Osteocyte (in vitro differentiated cells): ENCODE measurements at regions not wholly inside any gene's neighbourhood (a gene's known extent, or its start where the extent isn't known, plus 50 kb on each side); places are given as distances from the start of the nearest gene placed in this dataset.

Experiments used
- DNase-seq: peaks from one replicate; pipeline ENCODE4 v3.0.0; 2021; ENCODE audit warnings: mixed read lengths; ENCODE audit not compliant: unreplicated experiment; ENCODE audit errors: extremely low spot score
- H3K27ac Mint-ChIP-seq: one replicate; pipeline ENCODE4 v1.8.0; 2021; ENCODE audit warnings: mild to moderate bottlenecking, mixed read lengths; ENCODE audit not compliant: unreplicated experiment
- H3K27me3 Mint-ChIP-seq: one replicate; pipeline ENCODE4 v1.8.0; 2021; ENCODE audit warnings: mixed read lengths; ENCODE audit not compliant: unreplicated experiment
- H3K36me3 Mint-ChIP-seq: one replicate; pipeline ENCODE4 v1.8.0; 2021; ENCODE audit warnings: mixed read lengths; ENCODE audit not compliant: unreplicated experiment
- H3K4me1 Mint-ChIP-seq: one replicate; pipeline ENCODE4 v1.8.0; 2021; ENCODE audit warnings: mixed read lengths; ENCODE audit not compliant: unreplicated experiment
- H3K4me3 Mint-ChIP-seq: one replicate; pipeline ENCODE4 v1.8.0; 2021; ENCODE audit warnings: mild to moderate bottlenecking, moderate library complexity, mixed read lengths; ENCODE audit not compliant: unreplicated experiment
- H3K9me3 Mint-ChIP-seq: one replicate; pipeline ENCODE4 v1.8.0; 2021; ENCODE audit warnings: mixed read lengths; ENCODE audit not compliant: unreplicated experiment
- TF ChIP-seq, protein P1 (sequence below): fragments of 200-600 bp; sonication (generic); IDR thresholded peaks from 2 replicates; pipeline ENCODE4 v1.5.0; 2021; ENCODE audit warnings: antibody characterized with exemption, mild to moderate bottlenecking, moderate library complexity

DNA sequence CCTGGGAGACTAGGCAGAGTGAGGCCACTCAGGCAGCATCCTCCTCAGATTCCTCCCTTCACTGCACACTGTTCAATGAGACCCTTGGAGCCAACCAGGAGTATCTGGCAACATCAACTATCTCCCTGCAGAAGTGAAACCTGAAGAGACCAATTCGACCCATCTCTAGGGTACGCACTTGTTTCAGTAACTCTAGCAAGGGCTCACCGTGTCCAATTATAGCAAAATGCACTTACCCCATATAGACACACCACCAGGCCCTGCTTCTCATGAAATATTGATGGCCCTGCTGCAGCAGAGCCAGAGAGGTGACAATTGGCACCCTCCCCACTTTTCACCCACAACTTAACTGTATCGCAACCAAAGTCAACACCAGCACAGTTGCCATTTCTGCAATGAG is 196.1 kb upstream of the IGF1R start:
- H3K27me3 Mint-ChIP-seq, result peaks cover 29% of the 10 kb centered on the region
- H3K27ac Mint-ChIP-seq, result no peak overlapping the region
- H3K36me3 Mint-ChIP-seq, result no peaks in the 10 kb centered on the region
- DNase-seq, result no peak
- H3K9me3 Mint-ChIP-seq, result peaks cover 14% of the 10 kb centered on the region
- H3K4me3 Mint-ChIP-seq, result no peak overlapping the region
- H3K4me1 Mint-ChIP-seq, result no peaks in the 10 kb centered on the region
- TF ChIP-seq, protein P1, sequence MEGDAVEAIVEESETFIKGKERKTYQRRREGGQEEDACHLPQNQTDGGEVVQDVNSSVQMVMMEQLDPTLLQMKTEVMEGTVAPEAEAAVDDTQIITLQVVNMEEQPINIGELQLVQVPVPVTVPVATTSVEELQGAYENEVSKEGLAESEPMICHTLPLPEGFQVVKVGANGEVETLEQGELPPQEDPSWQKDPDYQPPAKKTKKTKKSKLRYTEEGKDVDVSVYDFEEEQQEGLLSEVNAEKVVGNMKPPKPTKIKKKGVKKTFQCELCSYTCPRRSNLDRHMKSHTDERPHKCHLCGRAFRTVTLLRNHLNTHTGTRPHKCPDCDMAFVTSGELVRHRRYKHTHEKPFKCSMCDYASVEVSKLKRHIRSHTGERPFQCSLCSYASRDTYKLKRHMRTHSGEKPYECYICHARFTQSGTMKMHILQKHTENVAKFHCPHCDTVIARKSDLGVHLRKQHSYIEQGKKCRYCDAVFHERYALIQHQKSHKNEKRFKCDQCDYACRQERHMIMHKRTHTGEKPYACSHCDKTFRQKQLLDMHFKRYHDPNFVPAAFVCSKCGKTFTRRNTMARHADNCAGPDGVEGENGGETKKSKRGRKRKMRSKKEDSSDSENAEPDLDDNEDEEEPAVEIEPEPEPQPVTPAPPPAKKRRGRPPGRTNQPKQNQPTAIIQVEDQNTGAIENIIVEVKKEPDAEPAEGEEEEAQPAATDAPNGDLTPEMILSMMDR, result no peak

DNA sequence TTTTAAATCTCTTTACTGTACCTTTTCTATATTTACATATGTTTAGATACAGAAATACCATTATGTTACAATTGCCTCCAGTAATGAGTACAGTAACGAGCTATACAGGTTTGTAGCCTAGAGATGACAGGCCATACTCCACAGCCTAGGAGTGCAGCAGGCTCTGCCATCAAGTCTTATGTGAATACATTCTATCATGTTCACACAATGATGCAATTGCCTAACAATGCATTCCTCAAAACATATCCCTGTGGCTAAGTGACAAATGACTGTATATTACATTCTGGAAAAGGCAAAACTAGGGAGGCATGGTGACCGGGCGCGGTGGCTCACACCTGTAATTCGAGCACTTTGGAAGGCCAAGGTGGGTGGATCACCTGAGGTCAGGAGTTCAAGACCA is 192.4 kb upstream of the IGF1R start:
- Mint-ChIP-seq H3K4me3 (no peak overlapping the region), H3K27me3 (peaks cover 30% of the 10 kb centered on the region), H3K9me3 (no peaks in the 10 kb centered on the region), H3K4me1 (no peaks in the 10 kb centered on the region), H3K36me3 (no peaks in the 10 kb centered on the region), H3K27ac (no peak overlapping the region)
- DNase-seq, result no peak
- TF ChIP-seq, protein P1, result no peak

DNA sequence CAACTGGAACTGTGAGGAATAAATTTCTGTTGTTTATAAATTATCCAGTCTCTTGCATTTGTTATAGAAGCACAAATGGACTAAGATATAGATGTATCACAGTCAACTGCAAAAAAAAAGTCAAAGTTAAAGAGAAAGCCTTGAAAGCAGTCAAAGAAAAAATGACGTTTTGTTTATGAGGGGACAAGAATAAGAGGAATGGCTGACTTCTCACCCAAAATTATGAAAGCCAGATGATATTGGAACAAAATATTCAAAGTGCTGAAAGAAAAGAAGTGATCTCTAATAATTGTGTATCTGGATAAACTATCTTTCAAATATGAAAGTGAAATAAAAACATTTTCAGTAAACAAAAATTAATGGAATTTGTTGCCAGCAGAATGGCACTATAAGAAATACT is 171.8 kb upstream of the IGF1R start:
- TF ChIP-seq, protein P1, result no peak
- Mint-ChIP-seq H3K27me3 (peaks cover 15% of the 10 kb centered on the region), H3K27ac (no peak overlapping the region), H3K36me3 (peaks cover 2% of the 10 kb centered on the region), H3K9me3 (peaks cover 27% of the 10 kb centered on the region), H3K4me3 (no peak overlapping the region), H3K4me1 (no peaks in the 10 kb centered on the region)
- no peak for DNase-seq

DNA sequence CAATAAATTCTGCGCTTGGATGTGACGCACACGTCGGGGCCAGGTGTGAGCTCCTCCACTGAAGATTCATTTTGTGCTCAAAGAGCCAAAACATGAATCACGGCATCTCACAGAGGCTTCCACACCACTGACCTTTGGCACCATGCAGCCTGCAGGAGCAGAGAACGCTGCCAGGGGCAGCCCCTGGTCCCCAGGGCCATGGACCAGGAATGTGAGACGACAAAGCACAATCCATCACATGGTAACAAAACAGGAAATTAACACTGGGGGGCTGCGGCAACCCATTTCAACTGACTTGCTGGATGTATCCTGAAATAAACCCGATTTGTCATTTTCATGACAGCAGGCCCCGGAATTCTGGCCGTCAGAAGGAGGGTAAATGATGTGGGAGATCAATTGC is 167.5 kb upstream of the IGF1R start:
- H3K36me3 Mint-ChIP-seq, result peaks cover 2% of the 10 kb centered on the region
- H3K27ac Mint-ChIP-seq, result no peak overlapping the region
- no peak for DNase-seq
- TF ChIP-seq, protein P1, result no peak
- no peak overlapping the region for H3K4me3 Mint-ChIP-seq
- peaks cover 2% of the 10 kb centered on the region for H3K4me1 Mint-ChIP-seq
- peaks cover 33% of the 10 kb centered on the region for H3K27me3 Mint-ChIP-seq
- peaks cover 38% of the 10 kb centered on the region for H3K9me3 Mint-ChIP-seq

DNA sequence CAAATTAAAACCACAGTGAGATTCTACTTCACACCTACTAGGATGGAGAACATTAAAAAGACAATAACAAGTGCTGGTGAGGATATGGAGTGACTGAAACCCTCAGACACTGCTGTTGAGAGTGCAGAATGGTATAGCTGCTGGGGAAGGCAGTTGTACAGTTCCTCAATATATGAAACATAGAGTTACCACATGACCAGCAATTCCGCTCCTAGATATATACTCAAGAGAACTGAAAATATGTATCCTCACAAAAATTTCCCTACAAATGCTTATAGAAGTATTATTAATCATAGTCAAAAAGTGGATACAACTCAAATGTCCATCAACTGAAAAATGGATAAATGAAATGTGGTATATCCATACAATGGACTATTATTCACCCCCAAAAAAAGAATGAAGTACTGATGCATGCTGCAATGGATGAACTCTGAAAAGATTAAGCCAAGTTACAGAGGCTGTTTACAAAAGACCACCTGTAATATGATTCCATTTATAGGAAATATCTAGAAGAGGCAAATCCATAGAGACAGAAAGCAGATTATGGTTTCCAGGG is 164.7 kb upstream of the IGF1R start:
- no peak overlapping the region for H3K4me3 Mint-ChIP-seq
- H3K9me3 Mint-ChIP-seq, result peaks cover 24% of the 10 kb centered on the region
- H3K36me3 Mint-ChIP-seq, result no peaks in the 10 kb centered on the region
- DNase-seq, result no peak
- H3K4me1 Mint-ChIP-seq, result peaks cover 5% of the 10 kb centered on the region
- TF ChIP-seq, protein P1, result no peak
- H3K27me3 Mint-ChIP-seq, result peaks cover 35% of the 10 kb centered on the region
- no peak overlapping the region for H3K27ac Mint-ChIP-seq
